ENCODE measurements at regions not wholly inside any gene's neighbourhood (a gene's known extent, or its start where the extent isn't known, plus 50 kb on each side); places are given as distances from the start of the nearest gene placed in this dataset.

DNA sequence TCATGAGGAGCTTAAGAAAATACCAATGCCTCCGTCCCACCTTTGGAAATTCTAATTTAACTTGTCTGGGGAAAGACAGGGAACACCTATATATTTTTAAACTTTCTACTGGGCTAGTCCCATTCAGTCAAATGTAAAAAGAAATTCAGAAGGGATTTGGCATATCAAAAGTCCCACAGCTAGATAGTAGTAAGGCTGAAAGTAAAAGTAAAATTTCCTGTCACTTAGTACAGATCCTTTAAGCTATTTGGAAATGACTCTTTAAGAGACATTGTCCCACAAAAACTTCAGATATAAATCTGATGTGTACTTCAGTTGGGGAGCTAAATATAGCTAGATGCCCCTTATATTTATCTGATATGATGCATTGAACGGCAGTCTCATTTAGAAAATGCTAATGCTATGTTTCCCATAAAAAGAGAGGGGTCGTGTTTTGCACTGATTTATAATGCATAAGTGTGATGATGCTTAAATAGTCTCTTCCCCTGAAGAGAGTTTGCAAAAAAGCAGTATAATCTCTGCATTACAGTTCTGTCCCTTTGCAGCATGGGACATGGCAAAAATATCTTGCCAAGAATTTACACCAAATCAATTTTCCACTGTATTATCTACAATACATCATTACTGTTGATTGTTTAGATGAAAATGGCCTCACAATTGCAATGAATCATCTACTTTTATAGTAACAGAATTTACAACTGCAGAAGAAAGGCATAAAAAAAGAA lies 860.8 kb upstream of the MAP3K7 start:
- FAIRE-seq: no peak
- Histone ChIP-seq H3K9ac (ENCODE audit: control insufficient read depth, extremely low read depth, insufficient read depth, low read length) (no peak overlapping the region), H3K9me1 (ENCODE audit: control insufficient read depth, extremely low read depth, insufficient read depth, low read length) (no peaks in the 10 kb centered on the region), H3K4me1 (ENCODE audit: control insufficient read depth, extremely low read depth, insufficient read depth, low read length) (no peaks in the 10 kb centered on the region), H3K36me3 (ENCODE audit: control insufficient read depth in 2 of 2, extremely low read depth in 1 of 2, insufficient read depth in 2 of 2, low read length in 2 of 2) (no peaks in the 10 kb centered on the region), H3K27ac (ENCODE audit: control insufficient read depth, insufficient read depth, low read length) (no peak overlapping the region), H3K4me2 (ENCODE audit: control insufficient read depth, extremely low read depth, insufficient read depth, low read depth, low read length) (no peak overlapping the region), H3K9me3 (ENCODE audit: control insufficient read depth, low read depth, low read length) (no peaks in the 10 kb centered on the region), H3K79me2 (ENCODE audit: control insufficient read depth, insufficient read depth, low read length) (no peaks in the 10 kb centered on the region), H2AFZ (ENCODE audit: control insufficient read depth, low read length) (no peak overlapping the region), H3K27me3 (ENCODE audit: control insufficient read depth, extremely low read depth, insufficient read depth, low read length) (no peaks in the 10 kb centered on the region), H4K20me1 (ENCODE audit: control insufficient read depth, extremely low read depth, insufficient read depth, low read length) (no peaks in the 10 kb centered on the region), H3K4me3 (ENCODE audit: control insufficient read depth in 2 of 3, extremely low read depth in 1 of 3, insufficient read depth in 2 of 3, low read depth in 1 of 3, low read length in 3 of 3) (no peak overlapping the region)
- no peak for TF ChIP-seq EZH2 (IDR thresholded peaks at IDR 0.05; ENCODE audit: low read length)
- TF ChIP-seq, protein P1, sequence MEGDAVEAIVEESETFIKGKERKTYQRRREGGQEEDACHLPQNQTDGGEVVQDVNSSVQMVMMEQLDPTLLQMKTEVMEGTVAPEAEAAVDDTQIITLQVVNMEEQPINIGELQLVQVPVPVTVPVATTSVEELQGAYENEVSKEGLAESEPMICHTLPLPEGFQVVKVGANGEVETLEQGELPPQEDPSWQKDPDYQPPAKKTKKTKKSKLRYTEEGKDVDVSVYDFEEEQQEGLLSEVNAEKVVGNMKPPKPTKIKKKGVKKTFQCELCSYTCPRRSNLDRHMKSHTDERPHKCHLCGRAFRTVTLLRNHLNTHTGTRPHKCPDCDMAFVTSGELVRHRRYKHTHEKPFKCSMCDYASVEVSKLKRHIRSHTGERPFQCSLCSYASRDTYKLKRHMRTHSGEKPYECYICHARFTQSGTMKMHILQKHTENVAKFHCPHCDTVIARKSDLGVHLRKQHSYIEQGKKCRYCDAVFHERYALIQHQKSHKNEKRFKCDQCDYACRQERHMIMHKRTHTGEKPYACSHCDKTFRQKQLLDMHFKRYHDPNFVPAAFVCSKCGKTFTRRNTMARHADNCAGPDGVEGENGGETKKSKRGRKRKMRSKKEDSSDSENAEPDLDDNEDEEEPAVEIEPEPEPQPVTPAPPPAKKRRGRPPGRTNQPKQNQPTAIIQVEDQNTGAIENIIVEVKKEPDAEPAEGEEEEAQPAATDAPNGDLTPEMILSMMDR (optimal IDR thresholded peaks at IDR 0.05 in 1 of 3, IDR thresholded peaks at IDR 0.05 in 1 of 3, conservative IDR thresholded peaks at IDR 0.05 in 1 of 3; ENCODE audit: extremely low read depth in 1 of 3, insufficient read depth in 2 of 3, low read length in 3 of 3): no peak
- DNase-seq (ENCODE audit: low read depth, low spot score): no peak
- dilution Hi-C loops (cut with MboI; ENCODE audit: extremely low pct_ligation_motif_present, low sequenced_read_pairs): no loop called here

DNA sequence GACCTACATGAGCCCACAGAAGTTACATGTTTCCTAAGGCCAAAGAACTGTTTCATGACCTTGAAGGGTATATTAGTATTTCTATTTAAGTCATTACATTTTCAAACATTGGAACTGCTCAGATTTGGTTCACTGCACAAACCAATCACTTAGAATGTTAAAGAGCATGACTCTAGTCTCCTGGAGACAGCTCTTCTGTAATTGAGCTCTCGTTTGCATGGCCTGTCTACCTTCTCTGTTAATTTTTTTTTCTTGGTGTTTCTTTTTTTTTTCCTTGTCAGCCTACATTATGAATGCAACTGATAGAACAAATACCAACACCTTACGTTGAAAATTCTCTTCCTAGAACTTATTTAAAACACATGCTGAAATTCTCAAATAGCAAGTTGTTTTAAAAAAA lies 860.2 kb upstream of the MAP3K7 start:
- Histone ChIP-seq H3K9ac (ENCODE audit: control insufficient read depth, extremely low read depth, insufficient read depth, low read length) (no peak overlapping the region), H3K9me3 (ENCODE audit: control insufficient read depth, low read depth, low read length) (no peaks in the 10 kb centered on the region), H3K36me3 (ENCODE audit: control insufficient read depth in 2 of 2, extremely low read depth in 1 of 2, insufficient read depth in 2 of 2, low read length in 2 of 2) (no peaks in the 10 kb centered on the region), H3K4me2 (ENCODE audit: control insufficient read depth, extremely low read depth, insufficient read depth, low read depth, low read length) (no peak overlapping the region), H3K4me1 (ENCODE audit: control insufficient read depth, extremely low read depth, insufficient read depth, low read length) (no peaks in the 10 kb centered on the region), H4K20me1 (ENCODE audit: control insufficient read depth, extremely low read depth, insufficient read depth, low read length) (no peaks in the 10 kb centered on the region), H3K27me3 (ENCODE audit: control insufficient read depth, extremely low read depth, insufficient read depth, low read length) (no peaks in the 10 kb centered on the region), H3K27ac (ENCODE audit: control insufficient read depth, insufficient read depth, low read length) (no peak overlapping the region), H3K4me3 (ENCODE audit: control insufficient read depth in 2 of 3, extremely low read depth in 1 of 3, insufficient read depth in 2 of 3, low read depth in 1 of 3, low read length in 3 of 3) (no peak overlapping the region), H3K79me2 (ENCODE audit: control insufficient read depth, insufficient read depth, low read length) (no peaks in the 10 kb centered on the region), H3K9me1 (ENCODE audit: control insufficient read depth, extremely low read depth, insufficient read depth, low read length) (no peaks in the 10 kb centered on the region), H2AFZ (ENCODE audit: control insufficient read depth, low read length) (no peak overlapping the region)
- TF ChIP-seq, protein P1 (optimal IDR thresholded peaks at IDR 0.05 in 1 of 3, IDR thresholded peaks at IDR 0.05 in 1 of 3, conservative IDR thresholded peaks at IDR 0.05 in 1 of 3; ENCODE audit: extremely low read depth in 1 of 3, insufficient read depth in 2 of 3, low read length in 3 of 3): no peak
- TF ChIP-seq EZH2 (IDR thresholded peaks at IDR 0.05; ENCODE audit: low read length): no peak
- FAIRE-seq (no peak), DNase-seq (ENCODE audit: low read depth, low spot score) (no peak)
- dilution Hi-C loops (cut with MboI; ENCODE audit: extremely low pct_ligation_motif_present, low sequenced_read_pairs): no loop called here

Measured in keratinocyte (primary cell).